ENCODE measurements at regions not wholly inside any gene's neighbourhood (a gene's known extent, or its start where the extent isn't known, plus 50 kb on each side); places are given as distances from the start of the nearest gene placed in this dataset.
"Not testable (repeated sequence)": the region's sequence is repeated elsewhere in the genome, so short reads cannot be mapped to it uniquely, and the experiment has no call there.

DNA sequence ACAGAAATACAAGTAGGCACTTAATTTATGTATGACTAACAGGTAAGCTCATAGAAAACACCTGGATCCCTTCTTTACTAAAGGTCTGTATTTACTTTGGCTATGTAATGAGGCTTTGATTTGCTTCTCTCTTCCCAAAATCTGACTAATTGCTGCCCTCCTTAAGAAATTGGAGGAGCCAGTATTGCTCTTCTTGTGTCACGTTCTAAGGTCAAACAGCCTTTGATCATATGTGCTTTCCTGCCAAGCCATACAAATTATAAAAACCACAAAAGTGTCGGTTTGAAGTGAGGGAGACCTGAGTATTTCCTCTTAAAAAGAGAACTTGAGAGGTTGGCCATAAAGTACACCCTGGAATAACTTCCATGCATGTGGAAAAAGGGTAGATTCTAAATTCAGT, 112.1 kb upstream of the MB21D2 start:
- H3K4me3 ChIP-seq (replicated peaks; ENCODE audit: low read depth, low read length): no peak overlapping the region
- DNase-seq (ENCODE audit: low read depth): no peak
- TF ChIP-seq, protein P1, sequence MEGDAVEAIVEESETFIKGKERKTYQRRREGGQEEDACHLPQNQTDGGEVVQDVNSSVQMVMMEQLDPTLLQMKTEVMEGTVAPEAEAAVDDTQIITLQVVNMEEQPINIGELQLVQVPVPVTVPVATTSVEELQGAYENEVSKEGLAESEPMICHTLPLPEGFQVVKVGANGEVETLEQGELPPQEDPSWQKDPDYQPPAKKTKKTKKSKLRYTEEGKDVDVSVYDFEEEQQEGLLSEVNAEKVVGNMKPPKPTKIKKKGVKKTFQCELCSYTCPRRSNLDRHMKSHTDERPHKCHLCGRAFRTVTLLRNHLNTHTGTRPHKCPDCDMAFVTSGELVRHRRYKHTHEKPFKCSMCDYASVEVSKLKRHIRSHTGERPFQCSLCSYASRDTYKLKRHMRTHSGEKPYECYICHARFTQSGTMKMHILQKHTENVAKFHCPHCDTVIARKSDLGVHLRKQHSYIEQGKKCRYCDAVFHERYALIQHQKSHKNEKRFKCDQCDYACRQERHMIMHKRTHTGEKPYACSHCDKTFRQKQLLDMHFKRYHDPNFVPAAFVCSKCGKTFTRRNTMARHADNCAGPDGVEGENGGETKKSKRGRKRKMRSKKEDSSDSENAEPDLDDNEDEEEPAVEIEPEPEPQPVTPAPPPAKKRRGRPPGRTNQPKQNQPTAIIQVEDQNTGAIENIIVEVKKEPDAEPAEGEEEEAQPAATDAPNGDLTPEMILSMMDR (IDR thresholded peaks at IDR 0.05; ENCODE audit: low read length, missing control alignments): no peak

DNA sequence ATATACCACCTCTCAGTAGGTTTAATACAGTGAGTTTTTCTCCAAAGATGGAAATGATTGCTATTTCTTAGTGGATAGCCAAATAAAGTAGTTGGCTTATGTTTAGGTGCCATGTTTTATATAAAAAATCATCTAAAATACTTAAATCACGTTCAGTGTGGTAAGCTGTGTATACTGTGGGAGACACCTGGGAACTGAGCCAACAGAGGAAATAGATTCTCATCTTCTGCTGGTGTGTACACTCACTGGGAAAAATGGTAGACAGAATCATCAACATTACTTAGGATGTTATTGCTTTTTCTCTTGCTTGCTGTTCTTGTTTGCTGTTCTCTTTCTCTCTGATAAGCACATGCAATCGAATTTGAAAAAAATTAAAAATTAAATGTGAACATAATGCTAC, 112.6 kb upstream of the MB21D2 start:
- peak; percentile 50 for DNase-seq (ENCODE audit: low read depth)

DNA sequence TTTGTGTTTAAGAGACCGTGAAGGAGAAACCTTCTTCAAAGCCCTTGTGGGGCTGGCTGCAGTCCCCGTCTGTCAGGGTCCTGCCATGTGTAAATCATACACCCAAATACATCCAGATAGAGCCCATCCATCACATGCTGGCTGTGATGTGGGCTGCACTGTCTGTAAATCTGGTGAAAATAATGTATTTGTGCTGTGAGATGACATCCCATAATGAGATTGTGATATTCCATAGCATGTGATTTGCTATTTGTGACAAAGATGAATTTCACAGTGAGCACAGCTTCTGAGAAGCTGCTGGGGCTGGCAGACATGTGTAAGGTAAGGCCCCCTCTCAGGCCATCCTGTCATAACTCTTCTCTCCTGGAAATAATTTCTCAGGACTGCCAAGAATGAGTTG, 114.3 kb upstream of the MB21D2 start:
- no peak overlapping the region for H3K4me3 ChIP-seq (replicated peaks; ENCODE audit: low read depth, low read length)
- TF ChIP-seq, protein P1 (IDR thresholded peaks at IDR 0.05; ENCODE audit: low read length, missing control alignments): no peak
- DNase-seq (ENCODE audit: low read depth): no peak

More for the DNA sequence above, 112.6 kb upstream of the MB21D2 start:
- H3K4me3 ChIP-seq (replicated peaks; ENCODE audit: low read depth, low read length): no peak overlapping the region
- TF ChIP-seq, protein P1 (IDR thresholded peaks at IDR 0.05; ENCODE audit: low read length, missing control alignments): no peak

DNA sequence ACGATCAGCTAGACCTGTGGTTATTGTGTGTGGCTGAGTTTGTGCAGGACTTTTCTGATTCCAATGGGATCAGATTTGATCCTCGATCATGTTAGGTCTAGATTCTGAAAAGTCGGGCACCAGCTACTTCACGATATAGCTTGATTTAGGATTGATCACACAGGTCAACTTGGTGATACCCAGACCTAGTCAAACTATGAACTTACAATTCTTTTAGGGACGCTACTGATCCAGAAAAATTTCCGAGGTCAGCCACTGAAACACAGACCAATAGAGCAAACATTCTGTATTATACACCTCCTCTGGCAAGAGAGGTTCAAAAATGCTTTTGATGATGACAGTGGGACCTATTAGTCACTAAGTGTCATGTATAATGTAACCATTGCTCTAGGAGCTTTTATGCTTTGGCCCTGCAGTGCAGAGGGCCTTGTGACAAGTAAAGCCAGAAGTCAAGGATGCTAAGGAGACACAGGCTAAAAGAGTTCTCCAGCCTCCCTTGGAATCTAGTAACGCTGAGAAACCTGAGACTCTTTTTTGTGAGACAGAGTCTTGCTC, 115.6 kb upstream of the MB21D2 start:
- DNase-seq (ENCODE audit: low read depth): no peak
- no peak overlapping the region for H3K4me3 ChIP-seq (replicated peaks; ENCODE audit: low read depth, low read length)

DNA sequence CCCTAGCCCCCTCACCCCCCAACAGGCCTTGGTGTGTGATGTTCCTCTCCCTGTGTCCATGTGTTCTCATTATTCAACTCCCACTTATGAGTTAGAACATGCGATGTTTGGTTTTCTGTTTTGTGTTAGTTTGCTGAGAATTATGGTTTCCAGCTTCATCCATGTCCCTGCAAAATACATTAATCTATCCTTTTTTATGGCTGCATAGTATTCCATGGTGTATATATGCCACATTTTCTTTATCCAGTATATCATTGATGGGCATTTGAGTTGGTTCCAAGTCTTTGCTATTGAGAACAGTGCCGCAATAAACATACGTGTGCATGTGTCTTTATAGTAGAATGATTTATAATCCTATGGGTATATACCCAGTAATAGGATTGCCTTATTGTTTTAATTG, 120.2 kb upstream of the MB21D2 start:
- not testable (repeated sequence) for H3K4me3 ChIP-seq (replicated peaks; ENCODE audit: low read depth, low read length); DNase-seq (ENCODE audit: low read depth)

More for the DNA sequence above, 115.6 kb upstream of the MB21D2 start:
- TF ChIP-seq, protein P1 (IDR thresholded peaks at IDR 0.05; ENCODE audit: low read length, missing control alignments): no peak

DNA sequence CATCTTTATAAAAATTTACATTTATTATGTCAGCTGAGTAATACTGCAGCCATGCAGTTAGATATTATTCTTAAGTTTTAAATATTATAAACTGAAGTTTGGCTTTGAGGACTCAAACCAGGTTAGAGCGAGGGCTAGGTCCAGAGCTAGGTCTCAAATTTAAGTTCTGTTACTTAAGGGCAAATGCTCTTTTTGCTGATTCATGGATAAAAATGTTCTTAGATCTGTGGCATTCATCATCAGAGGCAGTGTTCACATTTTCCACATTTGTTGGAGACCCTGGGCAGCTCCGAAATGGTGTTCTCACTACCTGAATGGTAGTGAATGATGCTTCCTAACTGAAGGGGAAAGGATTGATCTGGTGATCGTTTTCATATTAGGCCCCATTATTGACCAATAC, 121.4 kb upstream of the MB21D2 start:
- no peak overlapping the region for H3K4me3 ChIP-seq (replicated peaks; ENCODE audit: low read depth, low read length)
- TF ChIP-seq, protein P1 (IDR thresholded peaks at IDR 0.05; ENCODE audit: low read length, missing control alignments): no peak
- DNase-seq (ENCODE audit: low read depth): no peak

DNA sequence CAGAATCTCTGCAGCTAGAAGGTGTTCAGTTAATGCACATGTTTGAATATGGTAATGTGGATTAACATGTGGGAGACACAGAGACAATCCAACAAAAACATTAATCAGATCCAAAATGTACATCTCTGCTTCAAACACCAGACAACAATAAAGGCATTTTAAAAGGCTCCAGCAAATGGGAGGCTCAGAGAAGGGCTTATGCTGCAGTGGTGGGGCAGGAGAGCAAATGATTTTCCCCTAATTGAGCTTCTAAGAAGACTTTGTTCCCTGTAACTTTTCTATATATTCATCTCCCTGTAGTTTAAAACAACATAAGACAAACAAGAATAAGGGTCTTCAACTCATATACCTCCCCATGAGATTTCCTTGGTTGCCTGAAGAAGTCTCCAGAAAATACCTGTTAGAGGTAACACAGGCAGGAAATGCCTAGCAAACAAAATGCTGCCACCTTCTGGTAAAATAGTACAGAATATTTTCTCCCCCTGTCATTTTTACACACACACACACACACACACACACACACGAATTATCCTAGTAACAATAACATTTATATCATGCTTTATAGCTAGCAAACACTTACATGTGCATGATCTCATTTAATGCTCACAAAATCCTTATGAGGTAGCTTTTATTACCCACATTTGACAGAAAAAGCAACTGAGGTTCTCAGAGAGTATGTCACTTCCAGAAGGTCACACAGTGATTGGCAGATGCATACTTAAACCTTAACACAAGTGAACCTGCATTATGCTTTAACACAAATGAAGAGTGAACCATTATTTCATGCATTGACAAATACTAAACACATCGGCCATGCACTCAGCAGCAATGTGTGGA, 123.4 kb upstream of the MB21D2 start:
- TF ChIP-seq, protein P1 (IDR thresholded peaks at IDR 0.05; ENCODE audit: low read length, missing control alignments): peak; percentile 54
- no peak overlapping the region for H3K4me3 ChIP-seq (replicated peaks; ENCODE audit: low read depth, low read length)
- peak; percentile 66 for DNase-seq (ENCODE audit: low read depth)
